ENCODE measurements at regions not wholly inside any gene's neighbourhood (a gene's known extent, or its start where the extent isn't known, plus 50 kb on each side); places are given as distances from the start of the nearest gene placed in this dataset.

DNA sequence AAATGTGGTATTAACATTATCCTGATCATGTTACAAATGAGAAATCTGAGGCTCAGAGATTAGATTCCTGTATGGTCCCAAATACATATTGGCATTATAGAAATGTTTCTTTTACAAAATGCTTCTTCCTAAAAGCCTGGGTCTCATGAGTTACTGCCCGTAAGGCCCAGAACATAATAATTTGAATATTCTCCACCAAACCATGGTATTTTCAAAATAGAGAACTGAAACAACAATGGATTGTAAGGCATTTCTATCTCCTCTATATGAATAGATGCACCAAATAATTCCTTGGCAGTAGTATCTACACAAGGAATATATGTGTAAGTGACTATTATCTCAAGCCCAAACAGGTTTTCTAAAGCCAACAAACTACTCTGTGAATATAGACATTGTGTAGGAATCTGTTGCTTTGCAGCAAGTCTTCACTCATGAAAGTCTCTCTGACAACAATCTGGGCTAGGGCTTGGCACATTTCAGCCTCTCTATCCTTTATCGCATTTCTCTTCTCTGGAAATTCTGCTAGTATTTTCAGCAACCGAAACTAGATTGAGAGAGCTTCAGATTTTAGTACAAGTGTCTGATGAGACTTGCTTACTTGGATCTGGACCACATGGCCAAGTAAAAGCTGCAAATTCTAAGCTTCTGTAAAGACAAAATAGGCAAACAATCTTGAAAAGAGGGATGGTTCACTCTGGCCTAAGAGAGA, 112.8 kb upstream of the ARHGAP20 start:
- TF ChIP-seq, protein P1, sequence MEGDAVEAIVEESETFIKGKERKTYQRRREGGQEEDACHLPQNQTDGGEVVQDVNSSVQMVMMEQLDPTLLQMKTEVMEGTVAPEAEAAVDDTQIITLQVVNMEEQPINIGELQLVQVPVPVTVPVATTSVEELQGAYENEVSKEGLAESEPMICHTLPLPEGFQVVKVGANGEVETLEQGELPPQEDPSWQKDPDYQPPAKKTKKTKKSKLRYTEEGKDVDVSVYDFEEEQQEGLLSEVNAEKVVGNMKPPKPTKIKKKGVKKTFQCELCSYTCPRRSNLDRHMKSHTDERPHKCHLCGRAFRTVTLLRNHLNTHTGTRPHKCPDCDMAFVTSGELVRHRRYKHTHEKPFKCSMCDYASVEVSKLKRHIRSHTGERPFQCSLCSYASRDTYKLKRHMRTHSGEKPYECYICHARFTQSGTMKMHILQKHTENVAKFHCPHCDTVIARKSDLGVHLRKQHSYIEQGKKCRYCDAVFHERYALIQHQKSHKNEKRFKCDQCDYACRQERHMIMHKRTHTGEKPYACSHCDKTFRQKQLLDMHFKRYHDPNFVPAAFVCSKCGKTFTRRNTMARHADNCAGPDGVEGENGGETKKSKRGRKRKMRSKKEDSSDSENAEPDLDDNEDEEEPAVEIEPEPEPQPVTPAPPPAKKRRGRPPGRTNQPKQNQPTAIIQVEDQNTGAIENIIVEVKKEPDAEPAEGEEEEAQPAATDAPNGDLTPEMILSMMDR (IDR thresholded peaks at IDR 0.05), result no peak
- no peak for TF ChIP-seq EP300 (IDR thresholded peaks at IDR 0.05)

All from upper lobe of left lung (tissue), 4 donors.